ENCODE measurements at regions not wholly inside any gene's neighbourhood (a gene's known extent, or its start where the extent isn't known, plus 50 kb on each side); places are given as distances from the start of the nearest gene placed in this dataset.

GRCh38 chr9:26729187-26729586 is 163.4 kb downstream of the CAAP1 start:
- TF ChIP-seq FOXJ3 (CRISPR knock-in tag; IDR thresholded peaks at IDR 0.05) (no peak), SIN3A (IDR thresholded peaks at IDR 0.05; ENCODE audit: borderline replicate concordance, low read depth, low read length) (no peak), REST (IDR thresholded peaks at IDR 0.05; ENCODE audit: low read depth, low read length) (no peak), MEF2A (IDR thresholded peaks at IDR 0.05; ENCODE audit: borderline replicate concordance, low read depth) (no peak), MXI1 (IDR thresholded peaks at IDR 0.05; ENCODE audit: low read depth, low read length) (no peak), POLR2AphosphoS5 (IDR thresholded peaks at IDR 0.05; ENCODE audit: low read depth, low read length) (no peak)
- TF ChIP-seq, protein P1, sequence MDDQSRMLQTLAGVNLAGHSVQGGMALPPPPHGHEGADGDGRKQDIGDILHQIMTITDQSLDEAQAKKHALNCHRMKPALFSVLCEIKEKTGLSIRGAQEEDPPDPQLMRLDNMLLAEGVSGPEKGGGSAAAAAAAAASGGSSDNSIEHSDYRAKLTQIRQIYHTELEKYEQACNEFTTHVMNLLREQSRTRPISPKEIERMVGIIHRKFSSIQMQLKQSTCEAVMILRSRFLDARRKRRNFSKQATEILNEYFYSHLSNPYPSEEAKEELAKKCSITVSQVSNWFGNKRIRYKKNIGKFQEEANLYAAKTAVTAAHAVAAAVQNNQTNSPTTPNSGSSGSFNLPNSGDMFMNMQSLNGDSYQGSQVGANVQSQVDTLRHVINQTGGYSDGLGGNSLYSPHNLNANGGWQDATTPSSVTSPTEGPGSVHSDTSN (IDR thresholded peaks at IDR 0.05), result no peak
- TF ChIP-seq, protein P2, sequence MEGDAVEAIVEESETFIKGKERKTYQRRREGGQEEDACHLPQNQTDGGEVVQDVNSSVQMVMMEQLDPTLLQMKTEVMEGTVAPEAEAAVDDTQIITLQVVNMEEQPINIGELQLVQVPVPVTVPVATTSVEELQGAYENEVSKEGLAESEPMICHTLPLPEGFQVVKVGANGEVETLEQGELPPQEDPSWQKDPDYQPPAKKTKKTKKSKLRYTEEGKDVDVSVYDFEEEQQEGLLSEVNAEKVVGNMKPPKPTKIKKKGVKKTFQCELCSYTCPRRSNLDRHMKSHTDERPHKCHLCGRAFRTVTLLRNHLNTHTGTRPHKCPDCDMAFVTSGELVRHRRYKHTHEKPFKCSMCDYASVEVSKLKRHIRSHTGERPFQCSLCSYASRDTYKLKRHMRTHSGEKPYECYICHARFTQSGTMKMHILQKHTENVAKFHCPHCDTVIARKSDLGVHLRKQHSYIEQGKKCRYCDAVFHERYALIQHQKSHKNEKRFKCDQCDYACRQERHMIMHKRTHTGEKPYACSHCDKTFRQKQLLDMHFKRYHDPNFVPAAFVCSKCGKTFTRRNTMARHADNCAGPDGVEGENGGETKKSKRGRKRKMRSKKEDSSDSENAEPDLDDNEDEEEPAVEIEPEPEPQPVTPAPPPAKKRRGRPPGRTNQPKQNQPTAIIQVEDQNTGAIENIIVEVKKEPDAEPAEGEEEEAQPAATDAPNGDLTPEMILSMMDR (IDR thresholded peaks at IDR 0.05), result no peak
- POLR2A ChIA-PET, result no interaction called here
- 75% methylated on average over 3 of the region's 3 CpGs for WGBS (ENCODE audit: low lambda C conversion rate)

GRCh38 chr9:26727471-26727870 is 165.1 kb downstream of the CAAP1 start:
- Histone ChIP-seq H3K4me2 (no peak overlapping the region), H3K27me3 (ENCODE audit: insufficient read depth) (no peaks in the 10 kb centered on the region), H3K36me3 (replicated peaks in 1 of 2; ENCODE audit: control insufficient read depth in 1 of 2, insufficient read depth in 2 of 2, low read length in 1 of 2) (no peaks in the 10 kb centered on the region), H3K27ac (ENCODE audit: low read depth in 2 of 2, low read length in 1 of 2) (no peak overlapping the region), H2AFZ (ENCODE audit: low read depth) (no peak overlapping the region), H3K79me2 (ENCODE audit: insufficient read depth) (no peaks in the 10 kb centered on the region), H3K9ac (no peak overlapping the region), H3K9me2 (0 out of 2 replicates have a peak, but pooled peaks cover 2% of the 10 kb centered on the region), H3K4me1 (ENCODE audit: control insufficient read depth in 1 of 2, insufficient read depth in 2 of 2, low read depth in 1 of 2, low read length in 1 of 2) (no peaks in the 10 kb centered on the region; a peak in 1 of 4 replicates), H3K4me3 (ENCODE audit: low read depth in 2 of 2, low read length in 1 of 2) (no peak overlapping the region), H3K9me3 (no peaks in the 10 kb centered on the region), H4K20me1 (ENCODE audit: insufficient read depth) (no peaks in the 10 kb centered on the region), H3F3A (replicated peaks; ENCODE audit: insufficient read depth) (no peaks in the 10 kb centered on the region)
- 40% methylated on average over 3 of the region's 3 CpGs for WGBS (ENCODE audit: low lambda C conversion rate)
- CTCF ChIA-PET, result no interaction called here
- POLR2A ChIA-PET, result no interaction called here
- DNase-seq, result no peak
- TF ChIP-seq, protein P2 (IDR thresholded peaks at IDR 0.05), result no peak
- TF ChIP-seq USF1 (IDR thresholded peaks at IDR 0.05; ENCODE audit: borderline replicate concordance, low read depth) (no peak), POLR2AphosphoS5 (IDR thresholded peaks at IDR 0.05; ENCODE audit: low read depth, low read length) (no peak), RXRA (IDR thresholded peaks at IDR 0.05; ENCODE audit: borderline replicate concordance, low read depth) (no peak), TEAD4 (IDR thresholded peaks at IDR 0.05; ENCODE audit: borderline replicate concordance, insufficient read depth) (no peak), MXI1 (IDR thresholded peaks at IDR 0.05; ENCODE audit: low read depth, low read length) (no peak), SIN3A (IDR thresholded peaks at IDR 0.05; ENCODE audit: borderline replicate concordance, low read depth, low read length) (no peak), IRF3 (IDR thresholded peaks at IDR 0.05; ENCODE audit: low read depth, low read length) (no peak), FOXJ3 (CRISPR knock-in tag; IDR thresholded peaks at IDR 0.05) (no peak), TCF12 (IDR thresholded peaks at IDR 0.05) (no peak), JUND (IDR thresholded peaks at IDR 0.05) (no peak)

More at GRCh38 chr9:26729187-26729586, 163.4 kb downstream of the CAAP1 start:
- no peaks in the 10 kb centered on the region for H3K9me3 ChIP-seq
- CTCF ChIA-PET, result no interaction called here
- H3K4me3 ChIP-seq (ENCODE audit: low read depth in 2 of 2, low read length in 1 of 2), result no peak overlapping the region
- 0 out of 2 replicates have a peak, but pooled peaks cover 2% of the 10 kb centered on the region for H3K9me2 ChIP-seq
- no peaks in the 10 kb centered on the region for H3K79me2 ChIP-seq (ENCODE audit: insufficient read depth)
- no peaks in the 10 kb centered on the region; a peak in 1 of 4 replicates for H3K4me1 ChIP-seq (ENCODE audit: control insufficient read depth in 1 of 2, insufficient read depth in 2 of 2, low read depth in 1 of 2, low read length in 1 of 2)
- no peak overlapping the region for H2AFZ ChIP-seq (ENCODE audit: low read depth)
- H3K27me3 ChIP-seq (ENCODE audit: insufficient read depth), result no peaks in the 10 kb centered on the region
- no peak overlapping the region for H3K4me2 ChIP-seq
- no peaks in the 10 kb centered on the region for H4K20me1 ChIP-seq (ENCODE audit: insufficient read depth)
- H3K9ac ChIP-seq, result no peak overlapping the region
- DNase-seq, result no peak
- H3K27ac ChIP-seq (ENCODE audit: low read depth in 2 of 2, low read length in 1 of 2), result no peak overlapping the region
- H3K36me3 ChIP-seq (replicated peaks in 1 of 2; ENCODE audit: control insufficient read depth in 1 of 2, insufficient read depth in 2 of 2, low read length in 1 of 2), result no peaks in the 10 kb centered on the region
- no peaks in the 10 kb centered on the region for H3F3A ChIP-seq (replicated peaks; ENCODE audit: insufficient read depth)

Data from SK-N-SH (cell line).